ENCODE measurements at regions not wholly inside any gene's neighbourhood (a gene's known extent, or its start where the extent isn't known, plus 50 kb on each side); places are given as distances from the start of the nearest gene placed in this dataset.

GRCh38 chr21:43268086-43268803 is 99.4 kb downstream of the CRYAA start:
- H3K4me1 ChIP-seq (ENCODE audit: insufficient read depth) = peaks cover 8% of the 10 kb centered on the region
- no peak overlapping the region for H3K4me3 ChIP-seq
- H3K79me2 ChIP-seq = no peaks in the 10 kb centered on the region
- no peak overlapping the region for H3K4me2 ChIP-seq
- no peak for DNase-seq (ENCODE audit: low spot score)
- WGBS (ENCODE audit: low lambda C conversion rate, missing lambda C conversion rate) = 95% methylated on average over 9 of the region's 9 CpGs
- no peaks in the 10 kb centered on the region for H3K27me3 ChIP-seq
- H4K20me1 ChIP-seq (ENCODE audit: insufficient read depth, poor library complexity, severe bottlenecking) = no peaks in the 10 kb centered on the region
- no peaks in the 10 kb centered on the region for H3K9me2 ChIP-seq (replicated peaks; ENCODE audit: insufficient read depth)
- no peak overlapping the region for H2AFZ ChIP-seq
- no peaks in the 10 kb centered on the region for H3K9me3 ChIP-seq (ENCODE audit: low read depth)
- TF ChIP-seq EZH2phosphoT487 (IDR thresholded peaks at IDR 0.05; ENCODE audit: low read depth, severe bottlenecking, unreplicated experiment) (no peak), CTCF (IDR thresholded peaks at IDR 0.05; ENCODE audit: poor library complexity) (no peak), EZH2 (IDR thresholded peaks at IDR 0.05; ENCODE audit: borderline replicate concordance) (no peak)
- no peak overlapping the region for H3K27ac ChIP-seq
- no peaks in the 10 kb centered on the region for H3K36me3 ChIP-seq (replicated peaks; ENCODE audit: insufficient read depth, low read depth)

DNA sequence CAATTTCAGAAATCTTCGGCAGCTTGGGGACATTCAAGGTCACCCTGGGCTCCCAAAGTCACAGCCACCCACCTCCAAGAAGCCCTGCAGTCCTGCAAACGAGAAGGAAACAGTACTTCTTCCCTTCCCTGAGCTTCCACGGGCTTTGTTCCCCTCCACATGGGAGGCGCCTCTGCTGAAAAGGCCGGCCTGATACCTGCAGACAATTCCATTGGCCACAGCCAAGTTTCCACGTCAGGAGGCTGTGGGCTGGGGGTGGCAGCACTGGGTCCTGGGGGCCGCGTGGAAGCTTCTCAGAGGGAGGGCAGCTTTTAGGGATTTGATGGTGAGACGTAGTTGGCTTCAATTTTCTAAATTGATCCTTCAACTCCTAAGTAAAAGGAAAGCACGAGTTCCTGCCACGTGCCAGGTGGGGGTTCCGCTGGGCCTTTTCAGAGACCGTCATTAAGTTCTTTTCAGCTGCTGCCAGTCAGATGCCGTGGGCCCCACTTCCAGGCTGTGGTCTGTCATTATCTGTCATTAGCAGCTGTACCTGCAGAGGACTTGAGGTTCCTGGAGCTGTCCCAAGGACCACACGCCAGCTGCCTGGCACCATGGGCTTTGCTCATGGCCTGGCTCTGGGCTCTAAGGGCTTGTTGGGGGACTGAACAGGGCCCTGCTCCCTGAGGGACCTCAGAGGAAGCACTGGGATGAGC is 98.7 kb downstream of the CRYAA start:
- H3K4me1 ChIP-seq (ENCODE audit: insufficient read depth) = peaks cover 8% of the 10 kb centered on the region
- no peaks in the 10 kb centered on the region for H3K9me2 ChIP-seq (replicated peaks; ENCODE audit: insufficient read depth)
- 85% methylated on average over 15 of the region's 15 CpGs for WGBS (ENCODE audit: low lambda C conversion rate, missing lambda C conversion rate)
- H3K27me3 ChIP-seq = no peaks in the 10 kb centered on the region
- no peaks in the 10 kb centered on the region for H3K9me3 ChIP-seq (ENCODE audit: low read depth)
- no peak for DNase-seq (ENCODE audit: low spot score)
- no peak for TF ChIP-seq EZH2phosphoT487 (IDR thresholded peaks at IDR 0.05; ENCODE audit: low read depth, severe bottlenecking, unreplicated experiment)
- no peak for TF ChIP-seq EZH2 (IDR thresholded peaks at IDR 0.05; ENCODE audit: borderline replicate concordance)
- TF ChIP-seq CTCF (IDR thresholded peaks at IDR 0.05; ENCODE audit: poor library complexity) = no peak
- H3K36me3 ChIP-seq (replicated peaks; ENCODE audit: insufficient read depth, low read depth) = no peaks in the 10 kb centered on the region
- H4K20me1 ChIP-seq (ENCODE audit: insufficient read depth, poor library complexity, severe bottlenecking) = no peaks in the 10 kb centered on the region
- no peak overlapping the region for H2AFZ ChIP-seq
- no peak overlapping the region for H3K27ac ChIP-seq
- no peak overlapping the region for H3K4me3 ChIP-seq
- no peaks in the 10 kb centered on the region for H3K79me2 ChIP-seq
- no peak overlapping the region for H3K4me2 ChIP-seq

GRCh38 chr21:43266534-43266933 is 97.7 kb downstream of the CRYAA start:
- Histone ChIP-seq H3K4me1 (ENCODE audit: insufficient read depth) (peaks cover 8% of the 10 kb centered on the region), H3K9me3 (ENCODE audit: low read depth) (no peaks in the 10 kb centered on the region), H3K79me2 (no peaks in the 10 kb centered on the region), H3K4me2 (no peak overlapping the region), H3K36me3 (replicated peaks; ENCODE audit: insufficient read depth, low read depth) (no peaks in the 10 kb centered on the region), H2AFZ (no peak overlapping the region), H3K27me3 (no peaks in the 10 kb centered on the region), H3K9me2 (replicated peaks; ENCODE audit: insufficient read depth) (no peaks in the 10 kb centered on the region), H4K20me1 (ENCODE audit: insufficient read depth, poor library complexity, severe bottlenecking) (no peaks in the 10 kb centered on the region), H3K27ac (no peak overlapping the region), H3K4me3 (no peak overlapping the region)
- no peak for DNase-seq (ENCODE audit: low spot score)
- 85% methylated on average over 3 of the region's 3 CpGs for WGBS (ENCODE audit: low lambda C conversion rate, missing lambda C conversion rate)
- no peak for TF ChIP-seq CTCF (IDR thresholded peaks at IDR 0.05; ENCODE audit: poor library complexity)
- TF ChIP-seq EZH2 (IDR thresholded peaks at IDR 0.05; ENCODE audit: borderline replicate concordance) = no peak
- TF ChIP-seq EZH2phosphoT487 (IDR thresholded peaks at IDR 0.05; ENCODE audit: low read depth, severe bottlenecking, unreplicated experiment) = no peak
